GM23338 (cell line): ENCODE measurements at regions not wholly inside any gene's neighbourhood (a gene's known extent, or its start where the extent isn't known, plus 50 kb on each side); places are given as distances from the start of the nearest gene placed in this dataset.
"Not testable (repeated sequence)": the region's sequence is repeated elsewhere in the genome, so short reads cannot be mapped to it uniquely, and the experiment has no call there.

ENCODE experiments used
- ATAC-seq: fragments of 200-7000 bp; cut with Tn5 transposase; 3 replicates; pipeline ENCODE4 v1.9.1; 2020
- DNase-seq: peaks from one replicate; pipeline ENCODE4 v3.0.0-alpha.2; 2015; ENCODE audit warnings: low spot score
- H2AFZ ChIP-seq: fragments of 200-600 bp; sonication (generic); 2 replicates; pipeline ENCODE4 v1.8.0; 2016; ENCODE audit warnings: antibody characterized with exemption, mild to moderate bottlenecking, moderate library complexity
- H3F3A ChIP-seq: fragments of 200-600 bp; sonication (generic); replicated peaks from 2 replicates; pipeline ENCODE4 v1.8.0; 2017; ENCODE audit warnings: antibody characterized with exemption, mixed run types, low read depth
- H3K27ac ChIP-seq: fragments of 200-600 bp; sonication (generic); 2 replicates; pipeline ENCODE4 v1.6.1; 2016; ENCODE audit warnings: low read depth
- H3K27me3 ChIP-seq: fragments of 200-600 bp; sonication (generic); 2 replicates; pipeline ENCODE4 v1.8.0; 2016; ENCODE audit warnings: mild to moderate bottlenecking, mixed run types, moderate library complexity; ENCODE audit not compliant: insufficient read depth
- H3K36me3 ChIP-seq: fragments of 200-600 bp; sonication (generic); 2 replicates; pipeline ENCODE4 v1.8.0; 2016; ENCODE audit warnings: mild to moderate bottlenecking; ENCODE audit not compliant: insufficient read depth
- H3K4me1 ChIP-seq: fragments of 200-600 bp; sonication (generic); 2 replicates; pipeline ENCODE4 v1.8.0; 2016; ENCODE audit warnings: mild to moderate bottlenecking, moderate library complexity; ENCODE audit not compliant: insufficient read depth
- H3K4me2 ChIP-seq: fragments of 200-600 bp; sonication (generic); 2 replicates; pipeline ENCODE4 v1.7.1; 2017; ENCODE audit warnings: mixed run types
- H3K4me3 ChIP-seq: fragments of 200-600 bp; sonication (generic); 2 replicates; pipeline ENCODE4 v1.6.1; 2016; ENCODE audit warnings: mixed run types
- H3K79me2 ChIP-seq: fragments of 200-600 bp; sonication (generic); replicated peaks from 2 replicates; pipeline ENCODE4 v1.8.0; 2017; ENCODE audit warnings: mild to moderate bottlenecking; ENCODE audit not compliant: insufficient read depth
- H3K9me2 ChIP-seq: fragments of 200-600 bp; sonication (generic); 2 replicates; pipeline ENCODE4 v1.8.0; 2017; ENCODE audit not compliant: insufficient read depth
- H4K20me1 ChIP-seq: fragments of 200-600 bp; sonication (generic); replicated peaks from 2 replicates; pipeline ENCODE4 v1.8.0; 2017; ENCODE audit warnings: mild to moderate bottlenecking; ENCODE audit not compliant: insufficient read depth
- H3K27ac Mint-ChIP-seq: 2 replicates; pipeline ENCODE4 v1.8.0; 2020; ENCODE audit warnings: inconsistent platforms, mild to moderate bottlenecking, moderate library complexity, mixed read lengths
- H3K27me3 Mint-ChIP-seq: 3 replicates; pipeline ENCODE4 v1.8.0; 2022; ENCODE audit warnings: low read depth, mild to moderate bottlenecking, moderate library complexity, mixed read lengths, inconsistent platforms; ENCODE audit not compliant: insufficient read depth, poor library complexity
- H3K36me3 Mint-ChIP-seq: 3 replicates; pipeline ENCODE4 v1.8.0; 2021; ENCODE audit warnings: low read depth, mild to moderate bottlenecking, inconsistent platforms, moderate library complexity, mixed read lengths
- H3K4me1 Mint-ChIP-seq: 3 replicates; pipeline ENCODE4 v1.8.0; 2020; ENCODE audit warnings: mild to moderate bottlenecking, inconsistent platforms, mixed read lengths
- H3K4me3 Mint-ChIP-seq: 3 replicates; pipeline ENCODE4 v1.8.0; 2021; ENCODE audit warnings: moderate library complexity, mild to moderate bottlenecking, inconsistent platforms, mixed read lengths
- H3K9me3 Mint-ChIP-seq: 3 replicates; pipeline ENCODE4 v1.8.0; 2020; ENCODE audit warnings: moderate library complexity, mild to moderate bottlenecking, inconsistent platforms, mixed read lengths
- JUNB ChIP-seq: IDR thresholded peaks from one replicate; pipeline ENCODE4 v1.6.1; 2016; ENCODE audit warnings: antibody characterized with exemption; ENCODE audit not compliant: unreplicated experiment
- STAT1 ChIP-seq: IDR thresholded peaks from one replicate; pipeline ENCODE4 v1.6.1; 2016; ENCODE audit warnings: antibody characterized with exemption; ENCODE audit not compliant: unreplicated experiment
- ZNF114 ChIP-seq: fragments of 250-450 bp; sonication (Bioruptor Pico); IDR thresholded peaks from 2 replicates; pipeline ENCODE4 v1.5.0; 2020; ENCODE audit warnings: mild to moderate bottlenecking, moderate library complexity
- TF ChIP-seq, protein P1 (sequence below), 2 experiments: fragments of 200-600 bp in 1 of 2; sonication (generic) in 1 of 2; conservative IDR thresholded peaks; 2 replicates each; pipeline versions ENCODE4 v1.5.1 to v1.6.1; 2016 to 2017; ENCODE audit warnings: antibody characterized with exemption in 2 of 2, low read depth in 2 of 2, mild to moderate bottlenecking in 2 of 2, moderate library complexity in 1 of 2
- TF ChIP-seq, protein P2 (sequence below): IDR thresholded peaks from one replicate; pipeline ENCODE4 v1.6.1; 2018; ENCODE audit warnings: antibody characterized with exemption; ENCODE audit not compliant: unreplicated experiment

DNA sequence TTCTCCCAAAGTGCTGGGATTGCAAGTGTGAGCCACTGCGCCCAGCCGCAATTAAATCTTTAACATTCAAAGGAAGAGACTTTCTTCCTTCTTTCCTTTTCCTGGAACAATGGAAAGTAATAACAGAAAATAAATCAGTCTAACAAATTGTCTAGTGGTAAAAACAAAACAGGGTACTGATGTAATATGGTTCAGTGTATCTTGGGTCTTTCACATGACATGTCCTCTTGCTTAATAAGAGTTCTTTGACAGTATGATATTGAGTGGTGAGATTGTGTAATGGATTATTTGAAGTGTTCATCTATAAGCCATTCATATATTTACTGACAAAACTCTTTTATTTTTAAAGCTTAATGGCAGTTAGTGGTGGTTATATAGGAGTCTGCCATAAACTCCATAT lies 256.6 kb downstream of the SPRY1 start:
- no peak overlapping the region for H2AFZ ChIP-seq
- H3K4me1 Mint-ChIP-seq, result peaks cover 12% of the 10 kb centered on the region; the same call in 2 of the 3 replicates
- H3K79me2 ChIP-seq, result no peaks in the 10 kb centered on the region
- H3K4me3 Mint-ChIP-seq, result no peak overlapping the region
- TF ChIP-seq STAT1, result no peak
- TF ChIP-seq, protein P1, sequence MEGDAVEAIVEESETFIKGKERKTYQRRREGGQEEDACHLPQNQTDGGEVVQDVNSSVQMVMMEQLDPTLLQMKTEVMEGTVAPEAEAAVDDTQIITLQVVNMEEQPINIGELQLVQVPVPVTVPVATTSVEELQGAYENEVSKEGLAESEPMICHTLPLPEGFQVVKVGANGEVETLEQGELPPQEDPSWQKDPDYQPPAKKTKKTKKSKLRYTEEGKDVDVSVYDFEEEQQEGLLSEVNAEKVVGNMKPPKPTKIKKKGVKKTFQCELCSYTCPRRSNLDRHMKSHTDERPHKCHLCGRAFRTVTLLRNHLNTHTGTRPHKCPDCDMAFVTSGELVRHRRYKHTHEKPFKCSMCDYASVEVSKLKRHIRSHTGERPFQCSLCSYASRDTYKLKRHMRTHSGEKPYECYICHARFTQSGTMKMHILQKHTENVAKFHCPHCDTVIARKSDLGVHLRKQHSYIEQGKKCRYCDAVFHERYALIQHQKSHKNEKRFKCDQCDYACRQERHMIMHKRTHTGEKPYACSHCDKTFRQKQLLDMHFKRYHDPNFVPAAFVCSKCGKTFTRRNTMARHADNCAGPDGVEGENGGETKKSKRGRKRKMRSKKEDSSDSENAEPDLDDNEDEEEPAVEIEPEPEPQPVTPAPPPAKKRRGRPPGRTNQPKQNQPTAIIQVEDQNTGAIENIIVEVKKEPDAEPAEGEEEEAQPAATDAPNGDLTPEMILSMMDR (conservative IDR thresholded peaks at IDR 0.05; ENCODE audit: low read depth in 2 of 2), result no peak
- no peak for TF ChIP-seq ZNF114 (CRISPR knock-in tag)
- no peak for TF ChIP-seq JUNB
- TF ChIP-seq, protein P2, sequence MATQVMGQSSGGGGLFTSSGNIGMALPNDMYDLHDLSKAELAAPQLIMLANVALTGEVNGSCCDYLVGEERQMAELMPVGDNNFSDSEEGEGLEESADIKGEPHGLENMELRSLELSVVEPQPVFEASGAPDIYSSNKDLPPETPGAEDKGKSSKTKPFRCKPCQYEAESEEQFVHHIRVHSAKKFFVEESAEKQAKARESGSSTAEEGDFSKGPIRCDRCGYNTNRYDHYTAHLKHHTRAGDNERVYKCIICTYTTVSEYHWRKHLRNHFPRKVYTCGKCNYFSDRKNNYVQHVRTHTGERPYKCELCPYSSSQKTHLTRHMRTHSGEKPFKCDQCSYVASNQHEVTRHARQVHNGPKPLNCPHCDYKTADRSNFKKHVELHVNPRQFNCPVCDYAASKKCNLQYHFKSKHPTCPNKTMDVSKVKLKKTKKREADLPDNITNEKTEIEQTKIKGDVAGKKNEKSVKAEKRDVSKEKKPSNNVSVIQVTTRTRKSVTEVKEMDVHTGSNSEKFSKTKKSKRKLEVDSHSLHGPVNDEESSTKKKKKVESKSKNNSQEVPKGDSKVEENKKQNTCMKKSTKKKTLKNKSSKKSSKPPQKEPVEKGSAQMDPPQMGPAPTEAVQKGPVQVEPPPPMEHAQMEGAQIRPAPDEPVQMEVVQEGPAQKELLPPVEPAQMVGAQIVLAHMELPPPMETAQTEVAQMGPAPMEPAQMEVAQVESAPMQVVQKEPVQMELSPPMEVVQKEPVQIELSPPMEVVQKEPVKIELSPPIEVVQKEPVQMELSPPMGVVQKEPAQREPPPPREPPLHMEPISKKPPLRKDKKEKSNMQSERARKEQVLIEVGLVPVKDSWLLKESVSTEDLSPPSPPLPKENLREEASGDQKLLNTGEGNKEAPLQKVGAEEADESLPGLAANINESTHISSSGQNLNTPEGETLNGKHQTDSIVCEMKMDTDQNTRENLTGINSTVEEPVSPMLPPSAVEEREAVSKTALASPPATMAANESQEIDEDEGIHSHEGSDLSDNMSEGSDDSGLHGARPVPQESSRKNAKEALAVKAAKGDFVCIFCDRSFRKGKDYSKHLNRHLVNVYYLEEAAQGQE, result no peak
- H3K27me3 ChIP-seq, result no peaks in the 10 kb centered on the region
- H3K4me1 ChIP-seq, result peaks cover 16% of the 10 kb centered on the region; the same call in 1 of the 2 replicates
- peaks cover 2% of the 10 kb centered on the region for H3K27me3 Mint-ChIP-seq
- H3K36me3 Mint-ChIP-seq, result peaks cover 29% of the 10 kb centered on the region
- H3K9me3 Mint-ChIP-seq, result peaks cover 35% of the 10 kb centered on the region
- no peak for ATAC-seq
- H4K20me1 ChIP-seq, result no peaks in the 10 kb centered on the region
- H3K36me3 ChIP-seq, result no peaks in the 10 kb centered on the region
- DNase-seq, result no peak
- H3F3A ChIP-seq, result no peaks in the 10 kb centered on the region
- H3K27ac Mint-ChIP-seq, result no peak overlapping the region
- H3K9me2 ChIP-seq, result no peaks in the 10 kb centered on the region
- H3K27ac ChIP-seq, result no peak overlapping the region
- H3K4me2 ChIP-seq, result no peak overlapping the region
- no peak overlapping the region for H3K4me3 ChIP-seq

DNA sequence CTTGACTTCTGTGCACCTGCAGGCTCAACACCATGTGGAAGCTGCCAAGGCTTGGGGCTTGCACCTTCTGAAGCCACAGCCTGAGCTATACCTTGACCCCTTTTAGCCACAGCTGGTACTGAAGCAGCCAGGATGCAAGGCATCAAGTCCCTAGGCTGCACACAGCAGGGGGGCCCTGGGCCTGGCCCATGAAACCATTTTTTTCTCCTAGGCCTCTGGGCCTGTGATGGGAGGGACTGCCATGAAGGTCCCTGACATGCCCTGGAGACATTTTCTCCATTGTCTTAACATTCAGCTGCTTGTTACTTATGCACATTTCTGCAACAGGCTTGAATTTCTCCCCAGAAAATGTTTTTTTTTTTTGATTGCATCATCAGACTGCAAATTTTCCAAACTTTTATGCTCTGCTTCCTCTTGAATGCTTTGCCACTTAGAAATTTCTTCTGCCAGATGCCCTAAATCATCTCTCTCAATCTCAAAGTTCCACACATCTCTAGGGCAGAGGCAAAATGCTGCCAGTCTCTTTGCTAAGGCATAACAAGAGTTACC lies 260.2 kb downstream of the SPRY1 start:
- not testable (repeated sequence) for H3K27ac ChIP-seq, ATAC-seq, H3K27me3 Mint-ChIP-seq, H3K9me2 ChIP-seq, H3F3A ChIP-seq, H2AFZ ChIP-seq, H3K4me1 Mint-ChIP-seq, H3K4me1 ChIP-seq, H3K79me2 ChIP-seq, H4K20me1 ChIP-seq, H3K4me3 Mint-ChIP-seq, DNase-seq, H3K27me3 ChIP-seq, H3K27ac Mint-ChIP-seq, H3K4me2 ChIP-seq, H3K4me3 ChIP-seq, H3K36me3 ChIP-seq
- peaks cover 35% of the 10 kb centered on the region for H3K9me3 Mint-ChIP-seq
- peaks cover 29% of the 10 kb centered on the region for H3K36me3 Mint-ChIP-seq

DNA sequence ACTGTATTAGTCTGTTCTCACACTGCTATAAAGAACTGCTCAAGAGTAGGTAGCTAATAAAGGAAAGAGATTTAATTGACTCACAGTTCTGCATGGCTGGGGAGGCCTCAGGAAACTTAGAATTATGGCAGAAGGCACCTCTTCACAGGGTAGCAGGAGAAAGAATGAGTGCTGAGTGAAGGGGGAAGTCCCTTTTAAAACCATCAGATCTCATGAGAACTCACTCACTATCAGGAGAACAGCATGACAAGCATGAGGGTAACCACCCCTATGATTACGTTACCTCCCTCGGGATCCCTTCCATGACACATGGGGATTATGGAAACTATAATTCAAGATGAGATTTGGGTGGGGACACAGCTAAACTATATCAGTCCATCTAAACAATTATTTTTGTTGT lies 261.0 kb downstream of the SPRY1 start:
- H3K4me2 ChIP-seq, H3K79me2 ChIP-seq, H3F3A ChIP-seq, H3K4me1 ChIP-seq, H3K4me1 Mint-ChIP-seq, ATAC-seq, H3K27me3 ChIP-seq, DNase-seq, H3K27me3 Mint-ChIP-seq, H3K9me2 ChIP-seq, H3K4me3 ChIP-seq, H3K4me3 Mint-ChIP-seq, H3K27ac ChIP-seq, H2AFZ ChIP-seq, H4K20me1 ChIP-seq, H3K27ac Mint-ChIP-seq, H3K36me3 ChIP-seq: not testable (repeated sequence)
- Mint-ChIP-seq H3K36me3 (peaks cover 29% of the 10 kb centered on the region), H3K9me3 (peaks cover 35% of the 10 kb centered on the region)
